ENCODE measurements at regions not wholly inside any gene's neighbourhood (a gene's known extent, or its start where the extent isn't known, plus 50 kb on each side); places are given as distances from the start of the nearest gene placed in this dataset.
"Not testable (repeated sequence)": the region's sequence is repeated elsewhere in the genome, so short reads cannot be mapped to it uniquely, and the experiment has no call there.

GRCh38 chr6:85016726-85017125 is 252.3 kb upstream of the TBX18 start:
- no peak for DNase-seq (ENCODE audit: low read depth)

- DNase-seq (ENCODE audit: low read depth) = peak; percentile 46
These were observed 251.1 kb upstream of the TBX18 start for GRCh38 chr6:85015396-85015990.

DNA sequence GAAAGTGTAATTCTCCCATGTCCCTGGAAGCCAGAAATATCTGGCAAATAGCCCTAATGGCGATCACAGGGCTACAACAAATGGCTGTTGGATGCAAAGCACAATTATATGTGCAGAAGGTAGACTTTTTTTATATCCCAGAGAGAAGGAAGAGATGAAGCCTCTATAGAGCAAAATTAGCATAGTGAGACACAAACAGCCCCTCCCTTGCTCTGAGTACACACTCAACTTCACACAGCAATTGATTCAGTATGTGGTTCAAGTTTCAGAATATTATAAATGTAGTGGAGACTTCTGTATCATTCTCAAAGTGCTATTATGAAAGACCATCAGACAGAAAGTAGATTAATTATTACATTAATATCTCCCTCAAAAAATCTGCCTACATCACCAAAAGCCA is 246.5 kb upstream of the TBX18 start:
- DNase-seq (ENCODE audit: low read depth) = no peak

DNA sequence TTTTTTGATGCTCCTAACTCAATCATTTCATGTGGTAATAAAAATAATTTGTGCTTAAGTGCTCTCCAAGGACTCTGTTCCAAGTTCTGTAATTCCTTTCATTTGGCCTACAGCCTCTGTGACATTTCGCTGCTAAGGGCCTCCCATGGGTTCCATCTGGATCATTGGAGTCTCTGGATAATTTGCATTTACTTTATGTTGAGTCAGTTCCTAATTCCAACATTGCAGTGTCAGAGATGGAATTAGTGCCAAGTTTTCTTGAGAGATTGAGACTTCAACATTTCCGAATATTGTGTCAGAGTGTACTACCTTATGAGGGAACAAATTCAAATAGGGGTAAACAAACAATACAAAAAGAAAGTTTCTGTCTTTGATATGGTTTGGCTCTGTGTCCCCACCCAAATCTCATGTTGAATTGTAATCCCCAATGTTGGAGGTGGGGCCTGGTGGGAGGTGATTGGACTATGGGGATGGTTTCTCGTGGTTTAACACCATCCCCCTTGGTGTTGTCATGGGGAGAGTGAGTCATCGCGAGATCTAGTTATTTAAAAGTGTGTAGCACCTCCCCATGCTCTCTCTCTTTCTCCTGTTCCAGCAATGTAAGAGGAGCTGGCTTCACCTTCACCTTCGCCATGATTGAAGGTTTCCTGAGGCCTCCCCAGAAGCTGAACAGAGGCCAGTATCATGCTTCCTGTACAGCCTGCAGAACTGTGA is 244.1 kb upstream of the TBX18 start:
- peak; percentile 8 for DNase-seq (ENCODE audit: low read depth)

- DNase-seq (ENCODE audit: low read depth) = no peak
These were observed 242.0 kb upstream of the TBX18 start for GRCh38 chr6:85006362-85006761.

GRCh38 chr6:85005494-85005893 is 241.1 kb upstream of the TBX18 start:
- no peak for DNase-seq (ENCODE audit: low read depth)

- no peak for DNase-seq (ENCODE audit: low read depth)
These were observed 240.1 kb upstream of the TBX18 start for GRCh38 chr6:85004361-85004995.

- no peak for DNase-seq (ENCODE audit: low read depth)
These were observed 238.4 kb upstream of the TBX18 start for GRCh38 chr6:85002847-85003246.

DNA sequence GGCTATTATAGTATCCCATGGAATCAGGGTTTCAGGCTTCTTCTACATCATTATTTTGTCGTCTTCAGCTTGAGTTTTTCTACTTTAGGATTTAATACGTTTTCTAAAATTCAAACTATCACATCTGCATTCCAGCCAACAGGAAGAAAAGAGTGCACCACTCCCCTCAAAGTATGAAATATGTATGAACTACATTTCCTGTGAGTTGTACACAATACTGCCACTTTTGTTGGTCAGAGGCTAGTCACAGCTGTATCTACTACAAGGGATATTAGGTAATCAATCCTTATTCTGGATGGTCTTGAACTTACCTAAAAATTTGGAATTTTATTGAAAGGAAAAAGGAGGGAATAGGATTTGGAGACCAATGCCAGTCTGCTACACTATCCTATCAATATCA is 235.6 kb upstream of the TBX18 start:
- DNase-seq (ENCODE audit: low read depth) = no peak

- no peak for DNase-seq (ENCODE audit: low read depth)
These were observed 233.8 kb upstream of the TBX18 start for GRCh38 chr6:84998223-84998622.

DNA sequence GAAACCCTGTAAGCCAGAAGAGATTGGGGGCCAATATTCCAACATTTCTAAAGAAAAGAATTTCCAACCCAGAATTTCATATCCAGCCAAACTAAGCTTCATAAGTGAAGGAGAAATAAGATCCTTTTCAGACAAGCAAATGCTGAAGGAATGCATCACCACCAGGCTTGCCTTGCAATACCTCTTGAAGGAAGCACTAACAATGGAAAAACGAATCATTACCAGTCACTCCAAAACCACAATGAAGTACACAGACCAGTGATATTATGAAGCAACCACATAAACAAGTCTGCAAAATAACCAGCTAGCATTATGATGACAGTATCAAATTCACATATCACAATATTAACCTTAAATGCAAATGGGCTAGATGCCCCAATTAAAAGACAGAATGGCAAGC is 224.4 kb upstream of the TBX18 start:
- not testable (repeated sequence) for DNase-seq (ENCODE audit: low read depth)

DNA sequence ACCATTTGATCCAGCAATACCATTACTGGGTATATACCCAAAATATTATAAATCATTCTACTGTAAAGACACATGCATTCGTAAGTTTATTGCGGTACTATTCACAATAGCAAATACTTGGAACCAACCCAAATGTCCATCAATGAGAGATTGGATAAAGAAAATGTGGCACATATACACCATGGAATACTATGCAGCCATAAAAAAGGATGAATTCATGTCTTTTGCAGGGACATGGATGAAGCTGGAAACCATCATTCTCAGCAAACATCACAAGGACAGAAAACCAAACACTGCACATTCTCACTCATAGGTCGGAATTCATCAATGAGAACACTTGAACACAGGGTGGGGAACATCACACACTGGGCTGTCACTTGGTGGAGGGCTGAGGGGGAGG is 221.1 kb upstream of the TBX18 start:
- DNase-seq (ENCODE audit: low read depth) = not testable (repeated sequence)

DNA sequence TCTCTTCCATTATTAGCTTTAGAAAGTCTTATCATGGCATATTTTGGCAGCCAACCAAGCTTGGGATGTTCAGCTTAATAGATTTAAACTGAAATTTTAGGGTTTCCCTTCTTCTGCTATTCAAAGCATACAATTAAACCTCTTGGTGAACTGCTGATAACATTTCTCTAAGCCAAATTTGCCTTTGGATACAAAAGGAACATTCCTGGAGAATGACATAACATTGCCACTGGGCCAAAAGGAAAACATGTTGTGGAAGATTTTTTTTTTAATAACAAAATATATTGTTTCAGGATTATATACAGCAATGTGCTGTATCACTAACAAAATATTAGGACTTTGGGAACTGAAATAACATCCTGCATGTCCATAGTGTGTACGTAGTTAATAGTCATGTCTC is 215.1 kb upstream of the TBX18 start:
- DNase-seq (ENCODE audit: low read depth) = no peak

DNA sequence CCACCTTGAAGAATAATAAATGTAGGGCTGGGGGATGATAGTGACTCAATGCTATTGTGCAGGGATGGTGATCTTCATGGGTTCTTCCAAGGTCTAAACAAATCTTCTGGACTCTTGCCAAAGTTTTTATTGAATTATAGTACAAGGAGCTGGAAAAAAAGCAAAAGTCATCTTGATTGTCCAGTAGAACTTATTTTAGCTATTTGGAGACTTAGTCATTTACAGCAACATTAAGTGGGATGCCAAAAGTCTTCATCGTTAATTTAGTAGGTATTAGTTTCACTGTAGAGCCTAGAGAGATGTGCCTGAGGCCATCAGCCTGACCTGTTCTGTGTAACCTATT is 212.9 kb upstream of the TBX18 start:
- no peak for DNase-seq (ENCODE audit: low read depth)

DNA sequence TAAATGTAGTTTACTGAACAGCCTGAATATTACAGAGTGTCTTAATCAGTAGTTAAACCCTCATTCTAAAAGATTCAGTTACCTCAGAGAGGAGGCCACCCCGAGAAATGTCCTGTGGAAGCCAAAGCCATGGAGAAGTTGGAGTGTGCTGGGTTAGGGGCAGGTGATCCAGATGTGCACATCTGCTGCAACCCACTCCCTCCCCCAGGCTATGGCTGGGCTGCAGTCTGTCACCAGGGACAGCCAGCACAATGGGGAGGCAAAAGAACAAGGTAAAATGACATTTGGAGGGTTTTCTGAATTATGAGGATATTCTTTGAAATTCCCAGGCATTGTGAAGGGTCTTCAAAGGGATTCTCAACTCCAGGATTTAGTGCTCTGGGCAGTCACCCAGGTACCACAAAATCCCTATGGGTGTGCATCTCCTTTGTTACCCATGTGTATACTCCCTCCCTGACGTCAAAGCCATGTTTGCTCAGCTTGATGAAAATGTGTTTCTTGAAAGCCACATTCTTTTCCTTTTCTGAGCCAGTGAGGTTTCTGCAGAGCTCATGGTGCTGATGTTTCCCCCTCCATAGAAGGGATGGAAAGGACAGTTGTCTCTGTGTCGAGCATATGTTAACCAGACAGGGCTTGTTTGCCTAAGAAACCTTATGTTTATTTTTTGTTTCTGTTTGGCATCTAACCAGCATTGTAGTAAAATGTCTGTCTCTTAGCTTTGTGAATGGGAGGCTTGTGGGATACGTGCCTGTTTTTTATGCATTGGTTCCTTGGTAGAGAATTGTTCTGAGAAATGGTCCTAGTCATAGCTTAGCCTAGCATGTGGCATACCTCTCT is 212.3 kb upstream of the TBX18 start:
- no peak for DNase-seq (ENCODE audit: low read depth)

DNA sequence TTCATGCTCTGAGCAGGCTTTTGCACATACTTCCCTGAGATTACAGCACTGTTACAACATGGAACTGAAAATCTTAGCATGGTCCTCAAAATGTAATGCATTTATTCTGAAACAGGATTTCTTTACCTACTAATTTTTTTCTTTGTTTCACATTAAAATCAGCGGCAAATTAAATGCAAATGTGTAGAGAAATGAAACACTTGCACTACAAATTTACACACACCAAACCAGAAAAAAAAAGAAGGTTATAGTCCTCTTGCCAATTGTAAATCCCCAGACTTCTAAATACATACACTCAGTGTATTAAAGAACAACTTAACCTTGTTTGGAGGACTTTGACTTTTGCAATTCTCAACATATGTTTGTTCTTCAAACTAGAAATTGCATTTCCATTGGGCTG is 210.9 kb upstream of the TBX18 start:
- DNase-seq (ENCODE audit: low read depth) = no peak

DNA sequence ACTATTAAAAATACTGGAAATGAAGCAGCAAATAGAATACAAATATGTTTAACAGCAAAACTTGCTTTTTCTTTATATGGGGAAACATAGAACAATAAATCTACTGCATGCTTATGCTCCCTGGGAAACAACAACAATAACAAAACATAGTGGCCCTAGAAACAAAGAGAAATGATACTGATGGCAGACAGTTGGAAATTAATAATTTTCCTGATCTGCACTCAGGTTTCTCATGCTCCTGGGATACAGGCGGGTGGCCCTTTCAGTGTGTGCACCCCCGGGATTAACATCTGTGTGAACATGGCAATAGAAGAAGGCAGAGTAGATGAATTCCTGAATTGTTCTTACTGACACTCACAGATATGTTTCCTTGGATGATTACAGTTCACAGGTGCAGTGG is 209.2 kb upstream of the TBX18 start:
- no peak for DNase-seq (ENCODE audit: low read depth)

GRCh38 chr6:84967965-84968364 is 203.6 kb upstream of the TBX18 start:
- no peak for DNase-seq (ENCODE audit: low read depth)

- peak; percentile 30 for DNase-seq (ENCODE audit: low read depth)
These were observed 203.0 kb upstream of the TBX18 start for GRCh38 chr6:84967389-84967788.

- DNase-seq (ENCODE audit: low read depth) = no peak
These were observed 188.8 kb upstream of the TBX18 start for GRCh38 chr6:84953111-84953755.

GRCh38 chr6:84944926-84945325 is 180.5 kb upstream of the TBX18 start:
- DNase-seq (ENCODE audit: low read depth) = not testable (repeated sequence)

DNA sequence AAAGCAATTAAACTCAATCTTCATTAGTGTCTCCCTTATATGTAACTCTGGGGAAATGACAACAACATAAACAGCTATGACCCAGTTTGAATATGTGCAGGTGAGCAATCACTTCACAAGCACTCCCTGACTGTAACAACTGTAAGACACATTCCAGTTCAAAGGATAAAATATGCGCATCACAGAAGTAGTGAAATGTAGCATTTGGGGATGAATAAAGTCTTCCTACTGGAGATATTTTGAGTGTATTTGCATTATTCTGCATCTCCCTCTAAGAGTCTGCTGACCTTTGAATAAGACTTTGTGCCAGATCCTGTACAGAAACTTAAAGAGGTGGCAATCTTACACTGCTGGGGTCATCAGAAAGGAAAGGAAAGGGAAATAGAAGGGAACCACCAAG is 179.5 kb upstream of the TBX18 start:
- DNase-seq (ENCODE audit: low read depth) = no peak
